HG03442 (cell line): ENCODE measurements at regions not wholly inside any gene's neighbourhood (a gene's known extent, or its start where the extent isn't known, plus 50 kb on each side); places are given as distances from the start of the nearest gene placed in this dataset.
"Not testable (repeated sequence)": the region's sequence is repeated elsewhere in the genome, so short reads cannot be mapped to it uniquely, and the experiment has no call there.

Experiments
- ATAC-seq: cut with Tn5 transposase; IDR thresholded peaks from one replicate; pipeline ENCODE4 v1.9.1; 2021; ENCODE audit warnings: mild to moderate bottlenecking, moderate library complexity; ENCODE audit not compliant: unreplicated experiment

DNA sequence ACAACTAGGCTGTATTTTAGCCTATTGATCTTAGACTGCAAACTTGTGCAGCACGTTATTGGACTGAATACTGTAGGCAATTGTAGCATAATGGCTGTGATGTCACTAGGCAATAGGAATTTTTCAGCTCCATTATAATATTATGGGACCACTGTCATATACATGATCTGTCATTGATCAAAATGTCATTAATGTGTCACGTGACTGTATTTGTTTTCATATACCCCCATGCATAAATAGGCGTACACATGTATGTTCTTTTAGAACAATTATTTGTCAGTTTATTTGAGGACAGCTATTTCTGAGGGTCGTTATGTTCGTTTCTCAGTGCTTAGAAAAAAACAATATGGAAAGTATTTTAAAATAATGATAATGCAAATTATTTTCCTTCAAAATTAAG is 111.9 kb upstream of the CDH2 start:
- ATAC-seq: no peak

GRCh38 chr18:28287146-28287545 is 110.2 kb upstream of the CDH2 start:
- no peak for ATAC-seq

GRCh38 chr18:28284132-28284531 is 107.2 kb upstream of the CDH2 start:
- ATAC-seq: no peak

GRCh38 chr18:28281400-28281799 is 104.5 kb upstream of the CDH2 start:
- no peak for ATAC-seq

DNA sequence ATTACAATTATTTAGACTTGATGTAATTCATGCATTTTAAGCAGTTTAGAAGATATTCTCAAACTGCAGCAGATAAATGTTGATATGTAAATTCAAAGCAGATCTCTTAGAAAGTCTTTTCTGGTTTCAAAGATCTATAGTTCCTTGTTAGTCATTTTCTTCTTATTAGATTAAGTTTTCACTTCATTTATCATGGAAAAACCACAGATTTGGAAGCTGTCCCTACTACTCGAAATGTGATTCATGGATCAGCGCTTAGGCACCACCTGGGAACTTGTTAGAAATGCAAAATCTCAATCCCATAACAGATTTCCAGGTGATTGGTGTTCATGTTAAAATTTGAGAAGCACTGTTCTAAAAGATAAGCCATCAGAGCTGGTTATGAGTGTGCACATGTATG is 92.8 kb upstream of the CDH2 start:
- ATAC-seq: no peak

- ATAC-seq: no peak
These were observed 91.1 kb upstream of the CDH2 start for GRCh38 chr18:28267878-28268625.

- no peak for ATAC-seq
These were observed 90.3 kb upstream of the CDH2 start for GRCh38 chr18:28267276-28267675.

- no peak for ATAC-seq
These were observed 79.2 kb upstream of the CDH2 start for GRCh38 chr18:28256166-28256565.

GRCh38 chr18:28248653-28249052 is 71.7 kb upstream of the CDH2 start:
- ATAC-seq: no peak

- ATAC-seq: not testable (repeated sequence)
These were observed 63.7 kb upstream of the CDH2 start for GRCh38 chr18:28240626-28241025.

GRCh38 chr18:28236487-28236886 is 59.6 kb upstream of the CDH2 start:
- no peak for ATAC-seq
